Muscle of back (tissue), 3 donors: ENCODE measurements at regions not wholly inside any gene's neighbourhood (a gene's known extent, or its start where the extent isn't known, plus 50 kb on each side); places are given as distances from the start of the nearest gene placed in this dataset.
"Not testable (repeated sequence)": the region's sequence is repeated elsewhere in the genome, so short reads cannot be mapped to it uniquely, and the experiment has no call there.

Experiments used
- DNase-seq, 3 donors: peaks; one replicate each; pipeline versions ENCODE4 v3.0.0 to v3.0.0-alpha.2; 2013

- not testable (repeated sequence) for DNase-seq
Measured at GRCh38 chr12:54799966-54800365, 54.4 kb upstream of the MUCL1 start.

- no peak for DNase-seq
Measured at GRCh38 chr12:54798651-54799050, 55.7 kb upstream of the MUCL1 start.

- DNase-seq = no peak
Measured at GRCh38 chr12:54796991-54797390, 57.3 kb upstream of the MUCL1 start.

- DNase-seq = no peak
Measured at GRCh38 chr12:54795644-54796043, 58.7 kb upstream of the MUCL1 start.

GRCh38 chr12:54786081-54786480, 68.2 kb upstream of the MUCL1 start:
- DNase-seq = no peak

GRCh38 chr12:54784115-54784514, 70.2 kb upstream of the MUCL1 start:
- DNase-seq = no peak

GRCh38 chr12:54777031-54777430, 77.3 kb upstream of the MUCL1 start:
- DNase-seq = not testable (repeated sequence)

GRCh38 chr12:54773593-54773992, 80.7 kb upstream of the MUCL1 start:
- DNase-seq = no peak

- no peak for DNase-seq
Measured at GRCh38 chr12:54765652-54766051, 88.7 kb upstream of the MUCL1 start.

- peak in 1 of 3 donors; percentile 1 for DNase-seq
Measured at GRCh38 chr12:54762390-54762789, 91.9 kb upstream of the MUCL1 start.

GRCh38 chr12:54759751-54760150, 94.6 kb upstream of the MUCL1 start:
- peak in 1 of 3 donors; percentile 11 for DNase-seq

- no peak for DNase-seq
Measured at GRCh38 chr12:54751493-54751892, 102.8 kb upstream of the MUCL1 start.

GRCh38 chr12:54749191-54749818, 101.1 kb upstream of the DCD start:
- DNase-seq = peak; percentile 37 to 69 (median 51)

- DNase-seq = no peak
Measured at GRCh38 chr12:54744590-54744989, 96.4 kb upstream of the DCD start.

- no peak for DNase-seq
Measured at GRCh38 chr12:54740882-54741281, 92.7 kb upstream of the DCD start.

- no peak for DNase-seq
Measured at GRCh38 chr12:54736549-54736948, 88.4 kb upstream of the DCD start.

- no peak for DNase-seq
Measured at GRCh38 chr12:54734196-54734950, 86.2 kb upstream of the DCD start.

- DNase-seq = peak in 1 of 3 donors; percentile 3
Measured at GRCh38 chr12:54725233-54725843, 77.2 kb upstream of the DCD start.

- no peak for DNase-seq
Measured at GRCh38 chr12:54723379-54724256, 75.5 kb upstream of the DCD start.

- DNase-seq = no peak
Measured at GRCh38 chr12:54721312-54721711, 73.1 kb upstream of the DCD start.

GRCh38 chr12:54719691-54720090, 71.5 kb upstream of the DCD start:
- no peak for DNase-seq

GRCh38 chr12:54716261-54716660, 68.1 kb upstream of the DCD start:
- DNase-seq = no peak
